ENCODE measurements at regions not wholly inside any gene's neighbourhood (a gene's known extent, or its start where the extent isn't known, plus 50 kb on each side); places are given as distances from the start of the nearest gene placed in this dataset.

GRCh38 chr13:99144306-99144705 is 56.3 kb upstream of the UBAC2 start:
- no peak for DNase-seq (ENCODE audit: low read depth)
- H3K4me3 ChIP-seq (ENCODE audit: control insufficient read depth, low read depth, low read length) = no peak overlapping the region
- no peak for TF ChIP-seq CTCF (conservative IDR thresholded peaks at IDR 0.05; ENCODE audit: control insufficient read depth, insufficient read depth, low read depth, low read length)

- no peak overlapping the region for H3K4me3 ChIP-seq (ENCODE audit: control insufficient read depth, low read depth, low read length)
- no peak for DNase-seq (ENCODE audit: low read depth)
- TF ChIP-seq CTCF (conservative IDR thresholded peaks at IDR 0.05; ENCODE audit: control insufficient read depth, insufficient read depth, low read depth, low read length) = no peak
Observed at GRCh38 chr13:99145461-99145860, 55.2 kb upstream of the UBAC2 start.

- DNase-seq (ENCODE audit: low read depth) = peak; percentile 45
- TF ChIP-seq CTCF (conservative IDR thresholded peaks at IDR 0.05; ENCODE audit: control insufficient read depth, insufficient read depth, low read depth, low read length) = no peak
- no peak overlapping the region for H3K4me3 ChIP-seq (ENCODE audit: control insufficient read depth, low read depth, low read length)
Observed at GRCh38 chr13:99150575-99151361, 49.9 kb upstream of the UBAC2 start.
